ENCODE measurements at regions not wholly inside any gene's neighbourhood (a gene's known extent, or its start where the extent isn't known, plus 50 kb on each side); places are given as distances from the start of the nearest gene placed in this dataset.

DNA sequence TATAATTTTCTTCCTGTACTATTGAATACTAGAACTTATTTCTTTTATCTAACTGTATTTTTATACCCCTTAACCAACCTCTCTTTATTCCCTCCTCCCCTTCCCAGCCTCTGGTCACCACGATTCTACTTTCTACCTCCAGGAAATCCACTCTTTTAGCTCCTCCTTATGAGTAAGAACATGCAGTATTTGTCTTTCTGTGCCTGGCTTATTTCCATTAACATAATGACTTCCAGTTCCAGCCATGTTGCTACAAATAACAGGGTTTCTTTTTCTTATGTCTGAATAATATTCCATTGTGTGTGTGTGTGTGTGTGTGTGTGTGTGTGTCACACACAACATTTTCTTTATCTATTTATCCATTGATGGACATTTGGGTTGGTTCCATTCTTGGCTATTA, 152.3 kb upstream of the OLIG3 start:
- H3K36me3 ChIP-seq (replicated peaks in 1 of 2; ENCODE audit: control extremely low read depth in 1 of 2, control insufficient read depth in 1 of 2, extremely low read depth in 1 of 2, insufficient read depth in 2 of 2, low read length in 1 of 2), result no peaks in the 10 kb centered on the region
- ATAC-seq (ENCODE audit: low read depth) (no peak), DNase-seq (no peak)
- WGBS (ENCODE audit: insufficient coverage), result no CpG with 5 or more reads among the region's 1 CpG
- no peaks in the 10 kb centered on the region for H3K9me3 ChIP-seq (ENCODE audit: control extremely low read depth in 1 of 3, control insufficient read depth in 2 of 3, insufficient read depth in 1 of 3, low read length in 2 of 3)
- Mint-ChIP-seq H3K4me3 (no peak overlapping the region), H3K27me3 (peaks cover 30% of the 10 kb centered on the region), H3K27ac (no peak overlapping the region), H3K9me3 (ENCODE audit: insufficient read depth) (no peaks in the 10 kb centered on the region), H3K4me1 (no peaks in the 10 kb centered on the region)
- no peaks in the 10 kb centered on the region for H4K20me1 ChIP-seq (ENCODE audit: control insufficient read depth, insufficient read depth, low read length, poor library complexity, severe bottlenecking)
- TF ChIP-seq, protein P1, sequence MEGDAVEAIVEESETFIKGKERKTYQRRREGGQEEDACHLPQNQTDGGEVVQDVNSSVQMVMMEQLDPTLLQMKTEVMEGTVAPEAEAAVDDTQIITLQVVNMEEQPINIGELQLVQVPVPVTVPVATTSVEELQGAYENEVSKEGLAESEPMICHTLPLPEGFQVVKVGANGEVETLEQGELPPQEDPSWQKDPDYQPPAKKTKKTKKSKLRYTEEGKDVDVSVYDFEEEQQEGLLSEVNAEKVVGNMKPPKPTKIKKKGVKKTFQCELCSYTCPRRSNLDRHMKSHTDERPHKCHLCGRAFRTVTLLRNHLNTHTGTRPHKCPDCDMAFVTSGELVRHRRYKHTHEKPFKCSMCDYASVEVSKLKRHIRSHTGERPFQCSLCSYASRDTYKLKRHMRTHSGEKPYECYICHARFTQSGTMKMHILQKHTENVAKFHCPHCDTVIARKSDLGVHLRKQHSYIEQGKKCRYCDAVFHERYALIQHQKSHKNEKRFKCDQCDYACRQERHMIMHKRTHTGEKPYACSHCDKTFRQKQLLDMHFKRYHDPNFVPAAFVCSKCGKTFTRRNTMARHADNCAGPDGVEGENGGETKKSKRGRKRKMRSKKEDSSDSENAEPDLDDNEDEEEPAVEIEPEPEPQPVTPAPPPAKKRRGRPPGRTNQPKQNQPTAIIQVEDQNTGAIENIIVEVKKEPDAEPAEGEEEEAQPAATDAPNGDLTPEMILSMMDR (IDR thresholded peaks at IDR 0.05), result no peak
- TF ChIP-seq EZH2 (IDR thresholded peaks at IDR 0.05; ENCODE audit: borderline replicate concordance, insufficient read depth, low read depth, low read length, poor library complexity, severe bottlenecking), result no peak
- CTCF ChIA-PET, result interaction anchor here (1.3 kb wide), 1 partner anchor 570 kb away, joined by 4 read pairs; no protein-coding TSS in a partner anchor
- H3K4me1 ChIP-seq (ENCODE audit: control insufficient read depth in 2 of 2, insufficient read depth in 2 of 2, low read length in 2 of 2), result no peaks in the 10 kb centered on the region
- H3K4me2 ChIP-seq (replicated peaks; ENCODE audit: low read depth, low read length, poor library complexity, severe bottlenecking), result no peak overlapping the region
- no peaks in the 10 kb centered on the region for H3K79me2 ChIP-seq (ENCODE audit: control insufficient read depth, insufficient read depth, low read length)
- H3K9ac ChIP-seq (ENCODE audit: low read length), result no peak overlapping the region
- H3K4me3 ChIP-seq (ENCODE audit: control extremely low read depth in 1 of 5, extremely low read depth in 1 of 5, insufficient read depth in 1 of 5, low read depth in 2 of 5, low read length in 4 of 5), result no peak overlapping the region
- POLR2A ChIA-PET, result no interaction called here
- H3K27me3 ChIP-seq (replicated peaks in 1 of 4; ENCODE audit: control extremely low read depth in 1 of 4, control insufficient read depth in 3 of 4, insufficient read depth in 4 of 4, low read length in 3 of 4), result peaks cover 0 to 3% (median 1%) of the 10 kb centered on the region in 4 experiments
- intact Hi-C loops (cut with micrococcal nuclease), result loop anchor here (10.0 kb wide), 1 partner anchor 332 kb away; no protein-coding TSS in a partner anchor
- H2AFZ ChIP-seq (ENCODE audit: insufficient read depth, low read depth, low read length, poor library complexity, severe bottlenecking), result no peak overlapping the region
- H3K27ac ChIP-seq (ENCODE audit: low read length in 2 of 2), result no peak overlapping the region

DNA sequence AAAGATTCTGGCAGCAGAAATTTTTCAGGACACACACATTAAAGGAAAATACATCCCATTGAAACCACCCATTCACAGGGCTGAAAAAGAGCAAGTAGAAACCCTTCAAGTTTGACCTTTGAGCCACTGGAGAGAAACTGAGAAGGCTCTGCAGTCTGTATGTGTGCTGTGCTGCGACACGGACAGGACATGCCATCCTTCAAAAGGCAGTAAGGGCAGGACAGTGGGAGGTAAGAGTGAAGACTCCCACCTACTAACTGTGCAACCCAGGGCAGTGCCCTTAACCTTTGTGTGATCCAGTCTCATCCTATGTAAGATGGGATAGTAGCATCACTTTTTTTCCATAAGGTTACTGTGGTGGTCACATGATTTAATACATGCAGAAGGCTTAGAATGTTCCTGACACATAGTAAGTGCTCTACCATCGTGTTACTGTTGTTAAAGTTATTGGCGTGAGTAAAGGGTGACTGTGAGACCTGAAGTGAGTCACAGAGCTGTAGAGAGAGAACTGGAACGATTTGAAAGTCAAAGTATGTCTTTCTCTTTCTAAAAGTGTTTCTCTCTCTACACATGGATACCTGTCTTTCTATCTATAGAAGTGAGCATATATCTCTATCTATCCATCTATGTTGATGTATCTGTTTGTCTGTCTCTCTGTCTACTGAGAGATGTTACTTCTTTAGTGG, 153.7 kb upstream of the OLIG3 start:
- no peak overlapping the region for H3K27ac Mint-ChIP-seq
- no peak overlapping the region for H3K9ac ChIP-seq (ENCODE audit: low read length)
- no CpG with 5 or more reads among the region's 5 CpGs for WGBS (ENCODE audit: insufficient coverage)
- H2AFZ ChIP-seq (ENCODE audit: insufficient read depth, low read depth, low read length, poor library complexity, severe bottlenecking), result no peak overlapping the region
- peaks cover 0 to 9% (median 8%) of the 10 kb centered on the region in 3 donors for H3K9me3 ChIP-seq (ENCODE audit: control extremely low read depth in 1 of 3, control insufficient read depth in 2 of 3, insufficient read depth in 1 of 3, low read length in 2 of 3)
- no peaks in the 10 kb centered on the region for H3K4me1 Mint-ChIP-seq
- TF ChIP-seq EZH2 (IDR thresholded peaks at IDR 0.05; ENCODE audit: borderline replicate concordance, insufficient read depth, low read depth, low read length, poor library complexity, severe bottlenecking), result no peak
- TF ChIP-seq, protein P1 (IDR thresholded peaks at IDR 0.05), result no peak
- H3K4me3 Mint-ChIP-seq, result no peak overlapping the region
- H3K27me3 Mint-ChIP-seq, result peaks cover 32% of the 10 kb centered on the region
- no peak for ATAC-seq (ENCODE audit: low read depth)
- H3K27ac ChIP-seq (ENCODE audit: low read length in 2 of 2), result no peak overlapping the region
- H3K4me2 ChIP-seq (replicated peaks; ENCODE audit: low read depth, low read length, poor library complexity, severe bottlenecking), result no peak overlapping the region
- no peak overlapping the region for H3K4me3 ChIP-seq (ENCODE audit: control extremely low read depth in 1 of 5, extremely low read depth in 1 of 5, insufficient read depth in 1 of 5, low read depth in 2 of 5, low read length in 4 of 5)
- no peaks in the 10 kb centered on the region for H3K36me3 ChIP-seq (replicated peaks in 1 of 2; ENCODE audit: control extremely low read depth in 1 of 2, control insufficient read depth in 1 of 2, extremely low read depth in 1 of 2, insufficient read depth in 2 of 2, low read length in 1 of 2)
- H3K9me3 Mint-ChIP-seq (ENCODE audit: insufficient read depth), result no peaks in the 10 kb centered on the region
- intact Hi-C loops (cut with micrococcal nuclease), result loop anchor here (10.0 kb wide), 1 partner anchor 333 kb away; no protein-coding TSS in a partner anchor
- H3K79me2 ChIP-seq (ENCODE audit: control insufficient read depth, insufficient read depth, low read length), result no peaks in the 10 kb centered on the region
- ChIA-PET CTCF (no interaction called here), POLR2A (no interaction called here)
- no peaks in the 10 kb centered on the region for H3K4me1 ChIP-seq (ENCODE audit: control insufficient read depth in 2 of 2, insufficient read depth in 2 of 2, low read length in 2 of 2)
- peaks cover 0 to 6% (median 1%) of the 10 kb centered on the region in 4 experiments for H3K27me3 ChIP-seq (replicated peaks in 1 of 4; ENCODE audit: control extremely low read depth in 1 of 4, control insufficient read depth in 3 of 4, insufficient read depth in 4 of 4, low read length in 3 of 4)
- no peak for DNase-seq
- H4K20me1 ChIP-seq (ENCODE audit: control insufficient read depth, insufficient read depth, low read length, poor library complexity, severe bottlenecking), result no peaks in the 10 kb centered on the region
